GM13977 (cell line): ENCODE measurements at regions not wholly inside any gene's neighbourhood (a gene's known extent, or its start where the extent isn't known, plus 50 kb on each side); places are given as distances from the start of the nearest gene placed in this dataset.

Experiments used
- DNase-seq: peaks from one replicate; pipeline ENCODE4 v3.0.0; 2012; ENCODE audit warnings: low spot score
- CTCF ChIP-seq: IDR thresholded peaks from 2 replicates; pipeline ENCODE4 v1.5.1; 2012; ENCODE audit warnings: mild to moderate bottlenecking, control low read depth; ENCODE audit not compliant: insufficient read depth; ENCODE audit errors: extremely low read depth, missing control alignments
- in situ Hi-C: fragments of 300-500 bp; cut with MboI; formaldehyde crosslinking; loops from one replicate; pipeline ENCODE4 v1.12.0; 2022; ENCODE audit warnings: low sequenced_read_pairs, low pct_unique_long_range_greater_than_20kb, mixed read lengths, inconsistent platforms; ENCODE audit not compliant: unreplicated experiment

GRCh38 chr15:53354874-53355273 lies 404.6 kb downstream of the WDR72 start:
- TF ChIP-seq CTCF, result no peak
- DNase-seq, result no peak
- in situ Hi-C loops, result no loop called here

- no peak for DNase-seq
- in situ Hi-C loops, result no loop called here
- no peak for TF ChIP-seq CTCF
These were observed 408.1 kb downstream of the WDR72 start for GRCh38 chr15:53351373-53351772.

GRCh38 chr15:53346583-53346982 lies 412.9 kb downstream of the WDR72 start:
- no peak for TF ChIP-seq CTCF
- no peak for DNase-seq
- in situ Hi-C loops, result no loop called here

- in situ Hi-C loops, result no loop called here
- no peak for TF ChIP-seq CTCF
- DNase-seq, result no peak
These were observed 427.9 kb downstream of the WDR72 start for GRCh38 chr15:53331328-53332190.

- TF ChIP-seq CTCF, result no peak
- in situ Hi-C loops, result no loop called here
- DNase-seq, result no peak
These were observed 431.1 kb downstream of the WDR72 start for GRCh38 chr15:53328341-53328740.

- in situ Hi-C loops, result no loop called here
- no peak for DNase-seq
- no peak for TF ChIP-seq CTCF
These were observed 435.4 kb downstream of the WDR72 start for GRCh38 chr15:53324061-53324460.
